Mucosa of rectum (tissue), 2 donors: ENCODE measurements at regions not wholly inside any gene's neighbourhood (a gene's known extent, or its start where the extent isn't known, plus 50 kb on each side); places are given as distances from the start of the nearest gene placed in this dataset.

Experiments used
- H3K27ac ChIP-seq, 2 donors: one replicate each; pipeline ENCODE4 v1.7.0; 2013; ENCODE audit warnings: inconsistent platforms in 2 of 2, low read depth in 2 of 2, low read length in 2 of 2
- H3K27me3 ChIP-seq, 2 donors: one replicate each; pipeline ENCODE4 v1.7.0; 2013; ENCODE audit warnings: low read length in 2 of 2; ENCODE audit not compliant: control insufficient read depth in 2 of 2, insufficient read depth in 2 of 2
- H3K36me3 ChIP-seq, 2 donors: one replicate each; pipeline ENCODE4 v1.7.0; 2013; ENCODE audit warnings: low read length in 2 of 2; ENCODE audit not compliant: control insufficient read depth in 2 of 2, insufficient read depth in 2 of 2
- H3K4me1 ChIP-seq, 2 donors: one replicate each; pipeline ENCODE4 v1.7.0; 2013; ENCODE audit warnings: low read length in 2 of 2, mild to moderate bottlenecking in 1 of 2; ENCODE audit not compliant: control insufficient read depth in 2 of 2, insufficient read depth in 2 of 2
- H3K4me3 ChIP-seq, 2 donors: one replicate each; pipeline ENCODE4 v1.7.0; 2013; ENCODE audit warnings: low read length in 2 of 2
- H3K9ac ChIP-seq, 2 donors: one replicate each; pipeline ENCODE4 v1.7.0; 2013; ENCODE audit warnings: low read length in 2 of 2, low read depth in 1 of 2, mild to moderate bottlenecking in 1 of 2
- H3K9me3 ChIP-seq, 2 donors: one replicate each; pipeline ENCODE4 v1.7.0; 2013; ENCODE audit warnings: low read length in 2 of 2; ENCODE audit not compliant: control insufficient read depth in 2 of 2
- donor health status: healthy.
- donor health status: Normal muscosa, but diverticular disease.

DNA sequence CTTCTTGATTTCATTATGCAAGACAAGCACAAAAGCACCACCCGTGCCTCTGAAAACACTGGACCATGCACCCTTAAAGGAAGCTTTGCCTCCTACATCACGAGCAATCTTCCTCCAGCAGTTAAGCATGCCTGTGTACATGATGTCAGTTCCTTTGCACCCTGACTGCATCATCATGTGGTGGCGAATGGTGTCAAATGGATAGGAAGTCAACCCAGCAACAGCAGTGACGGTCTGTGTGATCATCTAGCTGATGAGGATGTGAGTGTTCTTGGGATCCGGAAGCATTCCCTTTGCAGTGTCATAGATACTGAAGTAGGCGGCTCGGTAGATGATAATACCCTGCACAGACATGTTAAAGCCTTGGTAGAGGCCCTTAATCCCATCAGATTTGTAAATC lies 240.7 kb upstream of the FAM98A start:
- Histone ChIP-seq H3K27ac (no peak overlapping the region), H3K27me3 (no peaks in the 10 kb centered on the region)

DNA sequence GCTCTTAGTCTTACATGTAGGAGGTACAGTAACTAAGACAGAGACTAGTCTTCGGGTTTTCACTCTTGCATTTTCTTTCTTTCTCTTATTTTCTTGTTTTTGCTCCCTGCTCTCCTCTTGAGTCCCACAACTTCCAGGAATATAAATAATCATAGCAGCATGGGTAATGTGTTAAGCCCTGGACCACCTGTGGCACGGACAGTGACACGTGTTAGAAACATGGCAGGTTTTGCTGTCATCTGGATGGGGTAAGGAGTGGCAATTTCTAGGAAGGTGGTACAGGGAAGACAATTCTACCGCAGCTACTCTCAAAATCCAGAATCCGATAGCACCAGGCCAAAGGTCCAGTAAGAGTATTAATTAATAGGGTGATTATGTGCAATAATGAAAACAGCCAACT lies 237.5 kb upstream of the FAM98A start:
- Histone ChIP-seq H3K4me3 (no peak overlapping the region), H3K9me3 (peaks cover 0 to 8% of the 10 kb centered on the region in 2 donors), H3K4me1 (no peaks in the 10 kb centered on the region), H3K36me3 (no peaks in the 10 kb centered on the region), H3K27me3 (no peaks in the 10 kb centered on the region), H3K9ac (no peak overlapping the region), H3K27ac (no peak overlapping the region)

More for the DNA sequence above, 240.7 kb upstream of the FAM98A start:
- H3K36me3 ChIP-seq: no peaks in the 10 kb centered on the region
- no peaks in the 10 kb centered on the region for H3K4me1 ChIP-seq
- peaks cover 0 to 8% of the 10 kb centered on the region in 2 donors for H3K9me3 ChIP-seq
- no peak overlapping the region for H3K9ac ChIP-seq
- H3K4me3 ChIP-seq: no peak overlapping the region

DNA sequence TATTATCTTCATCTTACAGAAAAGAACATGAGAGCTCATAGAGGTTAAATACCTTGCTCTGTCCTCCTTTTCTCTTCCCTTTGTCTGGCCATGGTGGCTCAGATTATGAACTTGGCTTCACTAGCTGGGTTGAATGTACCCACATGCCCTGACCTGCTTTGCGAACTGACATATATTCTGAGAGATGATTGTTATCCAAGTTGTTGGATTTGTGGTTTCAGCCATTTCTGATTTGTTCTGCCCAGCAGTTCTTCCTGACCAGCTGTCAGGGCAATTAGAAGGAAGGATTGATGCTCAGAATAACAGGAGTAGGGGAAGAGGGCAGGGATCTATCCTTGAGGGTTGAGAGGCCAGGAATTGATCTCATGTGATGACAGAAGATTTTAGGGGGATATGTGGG lies 236.8 kb upstream of the FAM98A start:
- Histone ChIP-seq H3K27me3 (no peaks in the 10 kb centered on the region), H3K9ac (no peak overlapping the region), H3K27ac (no peak overlapping the region), H3K9me3 (peaks cover 0 to 8% of the 10 kb centered on the region in 2 donors), H3K4me3 (no peak overlapping the region), H3K4me1 (no peaks in the 10 kb centered on the region), H3K36me3 (no peaks in the 10 kb centered on the region)

DNA sequence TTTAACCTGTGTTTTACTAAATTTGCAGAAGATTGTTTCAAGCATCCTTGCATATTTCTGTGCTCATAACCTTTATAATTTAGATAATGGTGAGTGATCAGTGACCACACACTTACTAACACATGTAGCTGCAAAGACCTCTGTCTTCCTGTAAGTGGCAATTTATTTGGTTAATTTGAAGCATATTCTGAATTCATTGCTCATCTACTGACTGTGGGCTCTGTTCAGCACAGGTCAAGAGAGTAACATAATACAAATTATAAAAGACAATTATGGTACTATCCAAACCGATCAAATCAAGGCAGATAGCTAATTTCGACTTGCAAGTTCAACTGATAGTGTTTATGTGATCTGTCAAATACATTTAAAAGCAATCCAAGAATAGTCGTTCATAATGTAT lies 223.9 kb upstream of the FAM98A start:
- H3K27me3 ChIP-seq: no peaks in the 10 kb centered on the region
- no peaks in the 10 kb centered on the region for H3K36me3 ChIP-seq
- no peaks in the 10 kb centered on the region for H3K4me1 ChIP-seq
- H3K4me3 ChIP-seq: no peak overlapping the region
- H3K27ac ChIP-seq: no peak overlapping the region
- no peak overlapping the region for H3K9ac ChIP-seq
- peaks cover 0 to 3% of the 10 kb centered on the region in 2 donors for H3K9me3 ChIP-seq

GRCh38 chr2:33812707-33813106 lies 213.6 kb upstream of the FAM98A start:
- no peak overlapping the region for H3K27ac ChIP-seq
- H3K9ac ChIP-seq: no peak overlapping the region
- no peaks in the 10 kb centered on the region for H3K27me3 ChIP-seq
- H3K4me1 ChIP-seq: no peaks in the 10 kb centered on the region
- H3K36me3 ChIP-seq: no peaks in the 10 kb centered on the region
- no peak overlapping the region for H3K4me3 ChIP-seq
- no peaks in the 10 kb centered on the region for H3K9me3 ChIP-seq

DNA sequence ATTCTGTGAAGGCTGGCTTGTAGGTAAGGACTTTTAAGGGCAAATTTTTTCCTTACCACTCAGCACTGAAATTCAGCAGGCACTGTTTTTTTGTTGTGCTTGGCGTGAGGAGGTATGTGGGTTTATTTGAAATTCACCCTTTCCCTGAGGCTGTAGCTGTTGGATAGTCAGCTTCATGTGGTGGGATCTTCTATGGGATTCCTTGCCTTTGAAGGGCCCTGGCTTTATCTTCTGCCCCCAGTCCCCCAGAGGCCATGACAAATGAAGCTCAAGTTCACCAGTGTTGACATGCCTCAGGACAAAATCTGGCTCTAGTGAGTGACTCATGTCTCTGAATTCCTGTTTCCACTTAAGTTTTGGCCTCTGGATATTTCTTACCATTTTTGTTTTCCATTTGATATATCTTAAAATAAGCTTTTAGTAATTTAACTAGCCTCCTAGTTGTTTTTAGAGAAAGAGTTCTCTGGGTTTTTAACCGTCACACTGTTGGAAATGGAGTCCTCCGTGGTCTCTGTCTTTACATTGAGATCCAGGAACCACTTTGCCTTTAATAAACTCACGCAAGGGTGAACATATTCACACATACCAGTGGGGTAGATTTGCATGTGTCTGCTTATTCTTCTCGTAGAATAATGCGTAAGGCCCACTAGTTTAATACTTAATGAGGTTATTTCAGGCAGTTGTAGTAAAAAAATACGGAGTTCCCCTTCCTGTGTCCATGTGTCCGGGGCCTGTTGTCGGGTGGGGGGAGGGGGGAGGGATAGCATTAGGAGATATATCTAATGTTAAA lies 211.1 kb upstream of the FAM98A start:
- Histone ChIP-seq H3K27me3 (no peaks in the 10 kb centered on the region), H3K4me1 (no peaks in the 10 kb centered on the region), H3K9me3 (no peaks in the 10 kb centered on the region), H3K9ac (no peak overlapping the region), H3K4me3 (no peak overlapping the region), H3K27ac (no peak overlapping the region), H3K36me3 (no peaks in the 10 kb centered on the region)

DNA sequence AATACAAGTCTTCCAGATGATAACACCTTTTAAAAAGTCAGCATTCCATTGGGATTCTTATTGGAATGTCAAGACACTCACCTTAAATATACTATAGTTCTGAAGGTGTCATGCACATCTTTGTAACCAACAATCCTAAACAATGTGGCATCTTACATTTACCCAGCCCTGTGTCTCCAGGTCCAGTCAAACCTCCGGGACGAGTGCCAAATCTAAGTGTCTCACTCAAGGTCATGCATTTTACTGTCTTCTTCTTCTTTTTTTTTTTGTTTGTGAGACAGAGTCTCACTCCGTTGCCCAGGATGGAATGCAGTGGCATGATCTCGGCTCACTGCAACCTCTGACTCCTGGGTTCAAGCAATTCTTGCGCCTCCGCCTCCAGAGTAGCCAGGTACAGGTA lies 206.9 kb upstream of the FAM98A start:
- no peak overlapping the region for H3K9ac ChIP-seq
- no peak overlapping the region for H3K4me3 ChIP-seq
- H3K27ac ChIP-seq: no peak overlapping the region
- H3K9me3 ChIP-seq: no peaks in the 10 kb centered on the region
- H3K27me3 ChIP-seq: no peaks in the 10 kb centered on the region
- H3K36me3 ChIP-seq: no peaks in the 10 kb centered on the region
- H3K4me1 ChIP-seq: no peaks in the 10 kb centered on the region

DNA sequence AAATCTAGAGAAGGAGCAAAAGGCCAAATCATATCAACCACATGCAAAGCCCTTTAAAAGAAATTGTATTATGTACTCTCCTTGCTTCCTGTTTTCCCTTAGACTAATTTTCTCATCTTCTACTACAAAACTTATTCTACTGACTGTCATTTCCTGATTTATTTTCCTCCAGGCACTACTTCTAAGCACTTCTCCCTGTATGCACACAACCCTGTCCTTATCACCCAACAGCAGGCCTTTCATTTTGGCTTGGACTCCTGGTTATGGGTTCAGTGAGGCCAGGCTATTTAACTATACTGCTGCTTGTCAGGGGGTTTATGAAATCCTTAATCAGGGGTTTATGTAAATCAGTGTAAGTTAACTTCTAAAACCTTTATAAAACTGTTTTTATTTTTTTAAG lies 205.1 kb upstream of the FAM98A start:
- no peaks in the 10 kb centered on the region for H3K4me1 ChIP-seq
- no peak overlapping the region for H3K27ac ChIP-seq
- no peaks in the 10 kb centered on the region for H3K27me3 ChIP-seq
- no peaks in the 10 kb centered on the region for H3K36me3 ChIP-seq
- H3K9me3 ChIP-seq: no peaks in the 10 kb centered on the region
- H3K9ac ChIP-seq: no peak overlapping the region
- no peak overlapping the region for H3K4me3 ChIP-seq

DNA sequence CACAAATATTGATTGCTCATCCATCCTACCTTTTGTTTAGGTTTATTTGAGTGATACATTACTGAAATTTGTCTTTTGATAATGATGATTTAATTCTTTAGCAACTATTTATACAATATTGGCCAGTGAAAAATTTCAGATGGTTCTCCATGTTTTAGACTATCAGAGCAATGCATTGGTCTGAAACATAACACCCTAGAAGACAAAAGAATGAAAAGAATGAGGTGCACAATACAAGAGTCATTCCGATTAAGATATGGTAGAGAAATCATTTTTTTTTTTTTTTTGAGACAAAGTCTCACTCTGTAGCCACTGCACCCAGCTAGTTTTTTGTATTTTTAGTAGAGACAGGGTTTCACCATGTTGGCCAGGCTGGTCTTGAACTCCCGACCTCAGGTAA lies 197.4 kb upstream of the FAM98A start:
- Histone ChIP-seq H3K4me1 (no peaks in the 10 kb centered on the region), H3K4me3 (no peak overlapping the region), H3K36me3 (no peaks in the 10 kb centered on the region), H3K27ac (no peak overlapping the region), H3K9me3 (no peaks in the 10 kb centered on the region), H3K9ac (no peak overlapping the region), H3K27me3 (no peaks in the 10 kb centered on the region)

GRCh38 chr2:33791625-33792024 lies 192.5 kb upstream of the FAM98A start:
- no peaks in the 10 kb centered on the region for H3K27me3 ChIP-seq
- H3K9me3 ChIP-seq: no peaks in the 10 kb centered on the region
- H3K4me3 ChIP-seq: no peak overlapping the region
- no peaks in the 10 kb centered on the region for H3K36me3 ChIP-seq
- no peaks in the 10 kb centered on the region for H3K4me1 ChIP-seq
- no peak overlapping the region for H3K9ac ChIP-seq
- no peak overlapping the region for H3K27ac ChIP-seq
